HG02759 (cell line): ENCODE measurements at regions not wholly inside any gene's neighbourhood (a gene's known extent, or its start where the extent isn't known, plus 50 kb on each side); places are given as distances from the start of the nearest gene placed in this dataset.
"Not testable (repeated sequence)": the region's sequence is repeated elsewhere in the genome, so short reads cannot be mapped to it uniquely, and the experiment has no call there.

Experiments used
- ATAC-seq: cut with Tn5 transposase; IDR thresholded peaks from one replicate; pipeline ENCODE4 v1.9.1; 2021; ENCODE audit warnings: mild to moderate bottlenecking, moderate library complexity; ENCODE audit not compliant: unreplicated experiment

DNA sequence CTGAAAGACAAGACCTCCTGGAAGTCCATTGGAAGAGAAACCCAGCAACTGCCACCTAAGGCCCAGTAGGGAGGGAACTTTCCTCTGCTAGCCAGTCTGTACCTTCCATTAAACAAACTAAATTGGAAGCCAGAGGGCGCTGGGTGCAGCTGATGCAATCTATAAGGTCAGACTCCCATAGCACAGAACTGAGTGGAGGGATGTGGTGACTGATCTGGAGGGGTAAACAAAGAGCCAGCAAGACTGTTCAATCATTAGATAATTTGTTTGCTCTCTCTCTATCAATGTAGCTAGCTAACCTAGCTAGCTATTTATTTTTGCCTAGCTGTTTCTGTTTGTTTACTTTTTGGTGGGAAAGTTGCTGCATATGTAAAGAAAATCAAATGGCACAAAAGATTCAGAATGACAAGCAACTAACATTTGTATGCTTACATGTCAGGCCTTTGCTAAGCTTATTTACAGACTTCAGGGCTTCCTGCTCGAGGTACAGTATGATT lies 291.8 kb upstream of the DAB2 start:
- peak; percentile 82 for ATAC-seq

DNA sequence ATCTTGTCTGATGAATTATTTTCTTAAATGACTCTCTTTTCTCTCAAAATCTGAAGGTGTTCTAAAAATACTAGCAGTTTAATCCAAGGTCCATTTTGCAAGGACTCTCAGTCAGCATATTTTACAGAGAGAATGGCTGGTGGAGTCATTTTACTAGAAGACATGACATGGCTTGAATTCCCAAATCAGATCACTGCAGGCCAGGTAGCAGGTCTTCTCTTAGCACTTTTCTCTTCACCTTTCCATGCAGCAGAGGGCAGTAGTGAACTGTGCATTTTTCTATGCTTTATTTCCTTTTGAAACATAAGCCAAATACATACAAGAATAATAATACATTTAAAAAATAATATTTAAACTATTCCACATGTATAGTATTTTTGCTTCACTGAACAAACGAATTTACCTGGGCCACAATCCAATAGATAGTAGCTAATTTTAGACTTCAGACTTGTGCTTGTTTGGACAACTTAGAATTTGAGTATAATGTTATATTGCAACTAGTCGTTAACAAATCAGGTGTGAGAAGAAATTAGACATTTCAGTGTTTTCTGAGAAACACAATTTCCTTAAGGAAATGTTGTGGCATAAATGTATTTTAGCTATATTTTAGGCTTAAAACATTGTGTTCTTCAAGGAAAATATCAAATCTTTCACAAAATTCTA lies 289.4 kb upstream of the DAB2 start:
- ATAC-seq: no peak

DNA sequence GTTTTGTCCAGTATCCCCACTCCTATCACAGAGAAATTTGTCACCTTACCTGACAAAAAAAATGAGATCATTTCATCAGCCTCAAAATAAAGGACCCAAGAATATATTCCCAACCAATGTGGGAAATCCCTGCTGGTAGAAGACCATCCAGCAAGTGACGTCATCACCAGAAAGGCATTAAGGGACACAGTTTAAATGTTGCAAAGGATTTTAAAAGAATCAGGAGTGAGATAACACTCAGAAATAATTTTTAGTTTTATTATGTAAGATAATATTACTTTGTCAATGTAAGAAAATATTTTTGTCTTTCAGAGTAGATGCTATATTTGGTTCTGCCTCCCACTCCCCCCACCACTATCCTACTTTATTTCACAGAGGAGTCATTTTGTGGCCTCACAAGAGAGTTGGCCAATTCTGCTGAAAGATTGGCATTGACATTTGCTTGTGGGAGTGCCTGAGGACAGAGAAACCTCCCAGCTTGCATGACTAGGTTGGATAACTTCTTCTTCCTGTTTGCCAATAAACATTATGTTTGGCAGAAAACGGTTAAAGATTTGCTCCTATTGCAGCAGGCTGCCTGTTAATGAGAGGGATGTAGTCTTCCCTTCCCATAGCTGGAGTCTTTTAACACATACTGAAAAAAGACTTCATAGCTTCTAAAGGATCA lies 288.6 kb upstream of the DAB2 start:
- ATAC-seq: no peak

DNA sequence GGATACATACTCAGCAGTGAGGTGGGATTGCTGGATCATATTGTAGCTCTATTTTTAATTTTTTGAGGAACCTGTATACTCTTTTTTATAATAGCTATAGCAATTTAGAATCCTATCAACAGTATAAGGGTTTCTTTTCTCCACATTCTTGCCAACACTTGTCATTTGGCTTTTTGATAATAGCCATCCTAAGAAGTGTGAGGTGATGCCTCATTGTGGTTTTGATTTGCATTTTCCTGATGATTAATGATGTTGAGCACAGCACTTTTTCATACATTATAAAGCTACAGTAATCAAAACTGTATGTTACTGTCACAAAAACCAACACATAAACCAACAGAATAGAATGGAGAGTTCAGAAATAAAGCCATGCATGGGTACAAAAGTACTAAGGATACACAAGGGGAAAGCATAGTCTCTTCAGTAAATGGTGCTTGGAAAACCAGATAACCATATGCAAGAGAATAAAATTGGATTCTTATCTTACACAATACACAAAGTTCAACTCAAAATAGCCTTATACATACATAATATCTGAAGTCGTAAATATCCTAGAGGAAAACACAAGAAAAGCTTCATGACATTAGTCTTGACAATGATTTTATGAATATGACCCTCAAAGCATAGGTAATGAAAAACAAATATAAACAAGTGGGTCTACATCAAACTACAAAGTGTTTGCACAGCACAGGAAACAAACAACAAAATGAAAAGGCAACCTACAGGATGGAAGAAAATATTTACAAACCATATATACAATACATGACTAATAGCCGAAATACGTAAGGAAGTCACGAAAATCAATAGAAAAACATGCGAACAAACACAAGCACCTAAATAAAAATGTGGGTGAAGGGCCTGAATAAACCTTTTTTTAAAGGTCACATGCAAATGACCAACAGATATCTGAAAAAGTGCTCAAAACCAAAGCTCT lies 287.8 kb upstream of the DAB2 start:
- ATAC-seq: no peak

DNA sequence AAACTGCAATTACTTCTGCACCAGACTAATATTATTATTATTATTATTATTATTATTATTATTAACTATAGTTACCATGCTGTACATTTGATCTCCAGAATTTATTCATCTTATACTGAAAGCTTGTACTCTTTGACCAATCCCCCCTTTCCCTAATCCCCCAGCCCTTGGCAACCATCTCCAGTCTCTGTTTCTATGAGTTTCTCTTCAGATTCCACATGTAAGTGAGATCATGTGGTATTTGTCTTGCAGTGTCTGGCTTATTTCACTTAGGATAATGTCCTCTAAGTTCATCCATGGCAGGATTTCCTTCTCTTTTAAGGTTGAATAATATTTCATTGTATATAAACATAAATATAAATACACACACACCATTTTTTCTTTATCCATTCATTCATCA lies 287.0 kb upstream of the DAB2 start:
- no peak for ATAC-seq

DNA sequence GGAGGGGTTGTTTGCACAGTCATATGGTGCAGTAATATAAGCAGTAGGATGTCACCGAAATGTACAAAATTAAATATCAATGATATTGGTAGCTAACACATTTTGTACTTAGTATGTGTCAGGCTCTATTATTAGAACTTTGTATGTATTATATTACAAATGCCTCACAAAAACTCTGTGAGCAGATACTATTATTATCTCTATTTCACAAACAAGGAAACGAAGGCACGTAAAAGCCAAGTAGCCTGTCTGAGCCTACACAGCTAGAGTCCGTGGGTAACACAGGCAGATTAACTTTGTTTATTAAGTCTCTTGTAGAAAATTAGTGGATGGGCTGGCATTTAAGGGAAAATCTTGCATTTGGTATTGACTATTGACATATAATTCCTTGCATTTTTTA lies 284.3 kb upstream of the DAB2 start:
- ATAC-seq: no peak

DNA sequence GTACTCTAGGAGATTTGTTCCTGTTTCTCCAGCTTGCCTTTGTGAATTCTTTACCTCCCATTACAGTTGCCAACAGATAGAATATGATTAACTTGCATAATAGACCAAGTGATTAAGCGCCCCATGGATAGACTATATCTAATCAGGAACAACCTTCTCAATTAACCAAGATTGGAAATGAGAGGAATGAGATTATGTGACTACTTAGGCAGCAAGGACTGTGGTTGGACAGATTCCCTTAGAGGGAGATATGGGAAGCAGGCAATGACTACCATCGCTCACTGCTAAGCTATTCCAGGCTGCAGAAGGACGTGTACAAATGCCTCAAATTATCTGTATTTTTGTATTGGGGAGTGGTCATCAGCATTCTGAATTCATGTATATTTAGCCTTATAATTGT lies 278.1 kb upstream of the DAB2 start:
- ATAC-seq: no peak

DNA sequence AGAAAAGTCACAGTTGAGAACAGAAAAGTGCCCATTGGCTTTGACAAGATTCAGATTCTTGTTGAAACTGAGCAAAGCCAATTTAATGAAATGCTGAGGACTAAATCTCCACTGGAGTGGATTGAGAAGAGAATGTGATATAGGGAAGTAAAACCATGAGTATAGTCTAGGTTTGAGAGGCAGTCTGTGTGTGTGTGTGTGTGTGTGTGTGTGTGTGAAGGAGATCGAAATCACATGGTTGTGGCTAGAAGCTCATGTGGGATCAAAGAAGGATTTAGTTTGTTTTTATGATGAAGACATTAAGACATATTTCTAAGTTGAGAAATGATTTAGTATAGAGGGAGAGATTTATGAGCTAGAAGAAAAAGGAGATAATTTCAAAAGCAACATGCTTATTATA lies 275.7 kb upstream of the DAB2 start:
- ATAC-seq: no peak

DNA sequence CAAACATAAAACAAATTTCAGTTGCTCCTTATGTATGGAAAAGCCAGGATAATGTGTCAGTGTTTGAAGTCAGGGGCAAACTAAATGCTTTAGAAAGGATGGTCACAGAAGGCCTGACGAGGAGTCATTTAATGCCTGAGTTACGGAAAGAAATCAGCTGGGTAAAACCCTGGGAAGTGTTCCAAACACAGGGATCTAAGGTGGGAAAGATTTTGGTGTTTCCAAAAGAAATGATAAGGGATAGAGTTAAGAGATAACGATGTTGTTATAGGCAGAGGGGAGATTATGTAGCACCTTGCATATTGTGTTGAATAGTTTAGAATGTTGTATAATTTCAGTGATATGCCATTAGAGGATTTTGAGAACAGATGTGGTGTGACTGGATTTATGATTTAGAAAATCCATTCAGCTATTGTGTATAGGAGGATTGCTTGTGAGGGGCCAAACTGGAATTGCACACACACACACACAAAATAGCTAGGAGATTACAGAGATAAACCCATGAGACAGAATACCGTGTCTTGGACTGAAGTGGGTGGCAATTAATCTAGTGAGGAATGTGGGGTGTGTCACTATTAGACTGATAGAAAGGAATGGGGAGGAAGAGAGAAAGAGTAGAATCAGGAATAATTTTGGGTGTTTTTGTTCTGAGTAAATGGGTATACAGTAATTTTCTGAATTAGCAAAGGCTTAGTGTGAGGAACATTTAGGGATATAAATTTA lies 274.2 kb upstream of the DAB2 start:
- ATAC-seq: no peak

DNA sequence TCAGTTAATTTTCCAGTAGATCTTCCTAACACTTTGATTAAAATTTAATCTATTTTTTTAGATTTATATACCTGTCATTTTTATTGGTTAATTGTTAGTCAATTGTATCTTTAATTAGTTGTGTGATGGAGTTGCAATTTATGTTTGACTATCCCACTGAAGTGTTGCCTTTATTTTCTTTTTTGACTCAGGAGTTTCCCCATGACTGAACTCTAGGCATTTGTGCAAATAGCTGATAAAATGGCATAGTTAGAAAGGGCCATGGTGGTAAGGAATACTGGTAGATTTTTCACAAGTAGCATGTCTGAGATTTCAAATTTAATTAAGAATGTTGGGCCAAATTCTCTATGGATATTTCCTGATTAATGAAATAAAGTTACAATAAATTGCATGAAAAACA lies 273.1 kb upstream of the DAB2 start:
- no peak for ATAC-seq

DNA sequence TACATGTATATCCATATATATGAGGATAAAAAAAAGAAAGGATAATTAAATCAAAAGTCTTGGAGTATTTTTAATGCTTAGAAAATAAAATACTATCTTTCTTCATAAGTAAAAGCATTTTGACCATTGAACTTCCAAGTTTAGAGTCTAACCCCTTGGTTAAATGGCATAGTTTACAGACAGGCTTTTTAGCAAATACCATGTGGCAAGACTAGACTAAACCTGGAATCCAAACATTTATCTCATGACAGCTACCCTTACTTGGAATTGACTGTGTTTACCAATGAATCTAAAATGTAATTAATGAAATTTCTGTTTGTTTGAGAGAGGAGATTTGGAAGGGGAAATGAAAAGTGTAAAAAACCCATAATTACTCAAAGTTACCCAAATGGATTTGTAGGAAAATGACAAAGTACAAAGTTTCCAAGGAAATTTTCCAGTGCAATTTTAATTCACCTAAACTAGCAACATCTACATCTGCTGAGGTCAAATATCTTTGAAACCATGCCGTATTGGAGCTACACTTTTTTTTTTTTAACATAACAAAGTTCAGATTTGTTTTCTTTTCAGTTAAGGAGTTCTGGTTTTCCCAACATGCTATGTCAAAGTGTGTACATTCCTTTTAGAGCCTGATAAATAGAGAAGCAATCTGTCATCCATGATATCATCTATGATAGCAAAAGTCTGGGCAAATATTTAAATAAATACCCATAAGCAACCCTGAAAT lies 272.1 kb upstream of the DAB2 start:
- ATAC-seq: no peak

DNA sequence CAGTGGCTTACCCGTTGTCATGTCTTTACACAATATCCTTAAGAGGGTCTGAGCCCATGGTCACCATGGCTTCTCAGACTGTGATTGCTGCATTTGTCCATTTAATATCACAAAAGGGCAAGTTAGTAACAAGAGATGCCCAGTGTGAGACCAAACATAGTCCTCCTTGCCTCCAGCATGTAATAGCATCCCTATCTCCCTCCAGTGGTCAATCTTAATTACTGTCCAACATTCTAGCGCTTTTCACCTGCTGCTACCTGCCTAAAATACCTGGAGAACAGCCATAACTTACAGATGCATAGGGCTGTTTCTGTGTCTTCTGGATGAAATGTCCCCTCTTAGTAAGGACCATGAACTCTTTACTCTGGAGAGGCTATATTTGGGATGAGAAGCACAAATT lies 267.2 kb upstream of the DAB2 start:
- ATAC-seq: no peak

DNA sequence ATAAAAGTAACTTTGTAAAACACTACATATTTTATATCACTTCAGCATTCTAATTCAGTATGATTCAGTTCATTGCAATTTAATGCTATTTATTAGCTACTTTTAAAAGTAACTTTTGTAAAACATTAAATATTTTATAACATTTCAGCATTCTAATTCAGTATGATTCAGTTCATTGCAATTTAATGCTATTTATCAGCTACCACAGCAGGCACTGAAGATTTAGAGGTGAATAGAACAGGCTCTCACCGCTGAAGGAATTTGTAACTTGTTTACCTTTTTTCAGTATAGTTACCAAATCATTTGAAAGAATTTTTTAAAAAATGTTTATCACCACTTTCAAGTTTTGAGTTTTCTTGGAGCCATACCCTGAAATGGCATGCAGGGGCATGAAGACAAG lies 266.4 kb upstream of the DAB2 start:
- ATAC-seq: no peak

DNA sequence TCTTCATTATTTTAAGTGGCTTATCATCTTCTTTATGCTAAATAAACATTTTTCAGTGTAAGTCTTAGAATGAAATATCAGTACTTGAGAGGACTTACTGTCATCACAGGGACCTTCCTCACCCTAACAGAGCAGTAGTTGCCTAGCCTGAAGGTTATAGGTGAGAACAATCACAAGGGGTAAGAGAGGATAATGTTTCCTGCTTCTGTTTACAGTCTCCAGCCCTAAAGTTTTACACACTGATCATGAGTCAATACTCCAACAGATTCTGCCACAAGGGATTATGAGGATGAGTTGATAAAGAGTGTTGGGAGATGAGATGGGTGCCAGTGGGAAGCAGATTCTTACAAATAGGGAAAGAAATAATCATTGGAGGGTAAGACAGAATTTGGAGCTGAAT lies 265.1 kb upstream of the DAB2 start:
- ATAC-seq: no peak

DNA sequence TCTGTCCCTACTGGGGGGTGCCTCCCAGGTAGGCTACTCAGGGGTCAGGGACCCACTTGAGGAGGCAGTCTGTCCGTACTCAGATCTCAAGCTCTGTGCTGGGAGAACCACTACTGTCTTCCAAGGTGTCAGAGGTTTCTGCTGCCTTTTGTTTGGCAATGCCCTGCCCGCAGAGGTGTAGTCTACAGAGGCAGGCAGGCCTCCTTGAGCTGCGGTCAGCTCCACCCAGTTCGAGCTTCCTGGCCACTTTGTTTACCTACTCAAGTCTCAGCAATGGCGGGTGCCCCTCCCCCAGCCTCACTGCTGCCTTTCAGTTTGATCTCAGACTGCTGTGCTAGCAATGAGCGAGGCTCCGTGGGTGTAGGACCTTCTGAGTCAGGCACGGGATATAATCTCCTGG lies 263.1 kb upstream of the DAB2 start:
- ATAC-seq: not testable (repeated sequence)

DNA sequence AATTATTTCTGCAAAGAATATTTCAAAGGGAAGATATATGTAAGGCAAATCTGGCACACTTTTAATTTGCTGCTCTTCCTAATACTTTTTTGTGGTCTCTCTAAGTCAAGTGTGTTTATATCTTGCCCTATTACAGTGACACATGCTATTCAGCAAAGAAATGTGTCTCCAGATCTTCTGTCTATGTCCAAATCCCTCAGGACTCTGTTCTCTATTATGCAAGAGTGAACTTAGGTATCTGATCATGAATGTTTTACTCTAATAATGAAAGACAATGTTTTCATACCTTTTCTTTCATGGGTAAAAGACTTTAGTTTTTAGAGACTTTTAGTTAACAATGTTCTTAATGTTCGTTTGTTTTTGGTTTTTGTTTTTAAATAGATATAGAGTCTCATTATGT lies 255.4 kb upstream of the DAB2 start:
- ATAC-seq: no peak

DNA sequence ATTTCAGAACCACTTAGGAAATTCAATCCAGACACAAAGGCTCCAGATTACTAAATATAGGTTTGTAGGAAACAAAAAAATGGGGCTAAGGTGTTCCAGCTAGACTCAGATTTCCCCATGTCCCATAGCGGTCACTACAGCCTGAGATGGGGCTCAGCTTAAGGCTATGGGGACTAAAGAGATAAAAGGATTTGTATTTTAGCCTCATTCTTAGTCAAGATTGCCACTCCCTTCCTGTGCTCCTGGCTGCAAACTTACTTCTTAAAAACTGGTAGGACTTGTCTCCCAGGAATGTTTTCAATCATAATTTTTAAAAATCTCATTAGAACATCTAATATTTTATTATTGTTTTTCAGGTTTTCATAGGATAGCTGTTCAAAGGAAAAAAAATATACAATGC lies 253.8 kb upstream of the DAB2 start:
- ATAC-seq: no peak

DNA sequence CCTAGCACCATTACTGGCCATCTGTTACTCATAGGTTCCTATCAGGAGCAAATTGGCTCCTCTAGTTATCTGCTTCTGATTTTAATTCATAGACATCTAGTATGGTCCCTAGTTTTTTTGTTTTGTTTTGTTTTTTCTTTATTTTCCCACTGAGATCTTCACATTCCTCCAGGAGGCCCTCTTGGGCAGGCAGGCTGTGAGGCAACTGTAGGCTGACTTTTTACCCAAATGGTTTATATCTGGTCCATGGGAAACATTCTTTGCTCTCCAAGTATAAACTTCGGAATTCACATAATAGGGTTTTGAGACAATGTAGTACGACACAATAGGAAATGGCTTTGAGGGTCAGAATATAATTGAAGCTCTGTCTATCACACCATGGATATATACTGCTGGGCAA lies 250.9 kb upstream of the DAB2 start:
- no peak for ATAC-seq

DNA sequence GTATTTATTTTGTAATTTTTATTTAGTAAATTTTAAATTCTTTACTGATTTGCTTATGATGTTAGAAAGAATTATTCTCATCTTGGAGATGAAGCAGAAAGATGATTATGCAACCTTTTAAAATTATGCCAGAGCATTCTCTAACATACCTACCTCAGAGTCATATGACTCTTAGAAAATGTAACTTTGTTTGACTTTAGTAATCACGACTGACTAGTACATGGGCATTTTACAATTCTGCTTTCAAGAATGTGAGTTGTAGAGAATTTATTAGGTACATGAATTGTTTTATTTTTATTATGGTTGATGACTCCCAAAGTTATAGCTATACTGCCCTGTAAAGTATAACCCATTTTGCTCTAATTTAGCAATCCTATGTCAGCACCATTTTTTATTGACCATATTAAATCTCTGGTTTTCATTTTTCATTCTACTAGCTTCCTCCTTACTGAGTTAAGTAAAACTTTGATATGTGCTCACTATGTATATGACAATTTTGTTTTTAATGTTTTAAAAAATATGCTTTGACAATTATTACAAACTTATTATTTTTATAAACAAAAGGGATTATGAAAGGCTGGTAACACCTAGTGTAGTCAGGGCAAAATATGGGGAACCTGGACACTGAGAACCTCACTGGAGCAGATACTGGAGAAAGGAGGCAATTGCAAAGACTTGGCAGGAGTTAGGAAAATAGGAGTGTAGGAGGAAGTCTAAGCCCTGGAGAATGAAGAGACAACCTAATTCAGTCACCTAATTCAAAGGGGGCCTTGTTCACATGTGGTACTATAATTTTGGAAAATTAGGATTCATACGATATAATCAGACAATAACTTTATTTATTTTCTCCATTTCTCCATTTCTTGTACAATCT lies 249.7 kb upstream of the DAB2 start:
- ATAC-seq: no peak
